ENCODE measurements at regions not wholly inside any gene's neighbourhood (a gene's known extent, or its start where the extent isn't known, plus 50 kb on each side); places are given as distances from the start of the nearest gene placed in this dataset.

DNA sequence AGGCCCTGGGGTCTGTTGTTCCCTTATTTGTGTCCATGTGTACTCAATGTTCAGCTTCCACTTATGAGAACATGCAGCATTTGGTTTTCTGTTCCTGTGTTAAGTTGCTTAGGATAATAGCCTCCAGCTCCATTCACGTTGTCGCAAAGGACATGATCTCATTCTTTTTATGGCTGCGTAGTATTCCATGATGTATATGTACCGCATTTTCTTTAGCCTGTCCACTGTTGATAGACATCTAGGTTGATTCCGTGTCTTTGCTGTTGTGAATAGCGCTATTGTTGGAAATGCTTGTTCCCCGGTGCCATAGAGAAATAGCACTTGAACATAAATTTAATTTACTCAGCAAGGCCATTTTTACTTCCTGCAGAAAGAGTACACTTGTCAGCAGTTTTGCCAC, 51.3 kb upstream of the EPAS1 start:
- TF ChIP-seq CTCF (IDR thresholded peaks at IDR 0.05; ENCODE audit: low read depth, low read length) = no peak
- TF ChIP-seq EZH2phosphoT487 (IDR thresholded peaks at IDR 0.05; ENCODE audit: low read depth) = no peak

Data from OCI-LY3 (cell line).